ENCODE measurements at regions not wholly inside any gene's neighbourhood (a gene's known extent, or its start where the extent isn't known, plus 50 kb on each side); places are given as distances from the start of the nearest gene placed in this dataset.
"Not testable (repeated sequence)": the region's sequence is repeated elsewhere in the genome, so short reads cannot be mapped to it uniquely, and the experiment has no call there.

- no peak for DNase-seq
Measured at GRCh38 chr4:153079857-153080391, 124.3 kb upstream of the TRIM2 start.

GRCh38 chr4:153081006-153081580 lies 123.2 kb upstream of the TRIM2 start:
- no peak for DNase-seq

GRCh38 chr4:153081693-153082092 lies 122.5 kb upstream of the TRIM2 start:
- DNase-seq, result no peak

- no peak for DNase-seq
Measured at GRCh38 chr4:153082322-153083301, 121.6 kb upstream of the TRIM2 start.

- DNase-seq, result peak; percentile 61
Measured at GRCh38 chr4:153083447-153083947, 120.7 kb upstream of the TRIM2 start.

- DNase-seq, result no peak
Measured at GRCh38 chr4:153084224-153084979, 119.8 kb upstream of the TRIM2 start.

- DNase-seq, result peak; percentile 88
Measured at GRCh38 chr4:153084980-153085630, 119.1 kb upstream of the TRIM2 start.

- DNase-seq, result no peak
Measured at GRCh38 chr4:153087671-153088194, 116.5 kb upstream of the TRIM2 start.

GRCh38 chr4:153089742-153090141 lies 114.5 kb upstream of the TRIM2 start:
- no peak for DNase-seq

GRCh38 chr4:153090181-153090580 lies 114.1 kb upstream of the TRIM2 start:
- no peak for DNase-seq

- no peak for DNase-seq
Measured at GRCh38 chr4:153090670-153091385, 113.4 kb upstream of the TRIM2 start.

GRCh38 chr4:153093396-153093795 lies 110.8 kb upstream of the TRIM2 start:
- no peak for DNase-seq

GRCh38 chr4:153093802-153094201 lies 110.4 kb upstream of the TRIM2 start:
- DNase-seq, result no peak

- no peak for DNase-seq
Measured at GRCh38 chr4:153094435-153094834, 109.8 kb upstream of the TRIM2 start.

- DNase-seq, result no peak
Measured at GRCh38 chr4:153095448-153096204, 108.6 kb upstream of the TRIM2 start.

- no peak for DNase-seq
Measured at GRCh38 chr4:153096344-153096743, 107.9 kb upstream of the TRIM2 start.

GRCh38 chr4:153098427-153098826 lies 105.8 kb upstream of the TRIM2 start:
- DNase-seq, result no peak

- no peak for DNase-seq
Measured at GRCh38 chr4:153099391-153100140, 104.7 kb upstream of the TRIM2 start.

GRCh38 chr4:153106736-153107135 lies 97.5 kb upstream of the TRIM2 start:
- not testable (repeated sequence) for DNase-seq

- DNase-seq, result no peak
Measured at GRCh38 chr4:153107246-153107645, 97.0 kb upstream of the TRIM2 start.
